ENCODE measurements at regions not wholly inside any gene's neighbourhood (a gene's known extent, or its start where the extent isn't known, plus 50 kb on each side); places are given as distances from the start of the nearest gene placed in this dataset.

DNA sequence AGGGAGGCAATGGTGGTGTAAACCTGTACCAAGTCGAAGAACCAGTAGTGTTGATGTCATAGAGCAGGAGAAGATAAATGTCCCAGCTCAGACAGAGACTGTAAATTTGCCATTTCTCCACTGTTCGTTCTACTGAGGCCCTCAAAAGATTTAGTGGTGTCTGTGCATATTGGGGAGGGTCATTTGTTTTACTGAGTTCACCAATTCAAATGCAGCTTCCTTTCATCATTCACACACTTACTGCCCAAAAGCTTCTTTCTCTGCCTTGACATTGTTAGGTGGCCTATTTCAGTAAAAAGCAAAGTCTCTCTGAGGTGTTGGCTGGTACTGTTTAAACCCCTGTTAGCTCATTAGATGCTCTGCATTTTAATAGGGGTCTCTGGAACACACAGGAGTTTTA, 86.2 kb upstream of the EDNRB start:
- H3K79me2 ChIP-seq (ENCODE audit: low read length), result no peaks in the 10 kb centered on the region
- no TSS peak for BruUV-seq (replicated peaks)
- H2AFZ ChIP-seq (ENCODE audit: low read length), result no peak overlapping the region
- H3K4me2 ChIP-seq (ENCODE audit: low read length), result no peak overlapping the region
- H3K4me1 ChIP-seq (ENCODE audit: insufficient read depth, low read length), result no peaks in the 10 kb centered on the region
- no peak overlapping the region for H3K9ac ChIP-seq (ENCODE audit: low read length)
- H3F3A ChIP-seq (ENCODE audit: low read length, unreplicated experiment), result no peaks in the 10 kb centered on the region
- intact Hi-C loops (cut with micrococcal nuclease), result no loop called here
- POLR2A ChIA-PET (ENCODE audit: unreplicated experiment), result no interaction called here
- H3K27ac ChIP-seq (ENCODE audit: low read length), result no peak overlapping the region
- ATAC-seq (no peak), DNase-seq (no peak)
- no peaks in the 10 kb centered on the region for H4K20me1 ChIP-seq (ENCODE audit: low read length)
- TF ChIP-seq, protein P1, sequence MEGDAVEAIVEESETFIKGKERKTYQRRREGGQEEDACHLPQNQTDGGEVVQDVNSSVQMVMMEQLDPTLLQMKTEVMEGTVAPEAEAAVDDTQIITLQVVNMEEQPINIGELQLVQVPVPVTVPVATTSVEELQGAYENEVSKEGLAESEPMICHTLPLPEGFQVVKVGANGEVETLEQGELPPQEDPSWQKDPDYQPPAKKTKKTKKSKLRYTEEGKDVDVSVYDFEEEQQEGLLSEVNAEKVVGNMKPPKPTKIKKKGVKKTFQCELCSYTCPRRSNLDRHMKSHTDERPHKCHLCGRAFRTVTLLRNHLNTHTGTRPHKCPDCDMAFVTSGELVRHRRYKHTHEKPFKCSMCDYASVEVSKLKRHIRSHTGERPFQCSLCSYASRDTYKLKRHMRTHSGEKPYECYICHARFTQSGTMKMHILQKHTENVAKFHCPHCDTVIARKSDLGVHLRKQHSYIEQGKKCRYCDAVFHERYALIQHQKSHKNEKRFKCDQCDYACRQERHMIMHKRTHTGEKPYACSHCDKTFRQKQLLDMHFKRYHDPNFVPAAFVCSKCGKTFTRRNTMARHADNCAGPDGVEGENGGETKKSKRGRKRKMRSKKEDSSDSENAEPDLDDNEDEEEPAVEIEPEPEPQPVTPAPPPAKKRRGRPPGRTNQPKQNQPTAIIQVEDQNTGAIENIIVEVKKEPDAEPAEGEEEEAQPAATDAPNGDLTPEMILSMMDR (conservative IDR thresholded peaks at IDR 0.05; ENCODE audit: low read depth, low read length), result no peak
- TF ChIP-seq EZH2phosphoT487 (IDR thresholded peaks at IDR 0.05; ENCODE audit: borderline replicate concordance, low read length) (no peak), EZH2 (IDR thresholded peaks at IDR 0.05; ENCODE audit: low read length, unreplicated experiment) (no peak)
- no peak overlapping the region for H3K4me3 ChIP-seq (ENCODE audit: low read length)
- no peaks in the 10 kb centered on the region for H3K9me2 ChIP-seq (replicated peaks; ENCODE audit: low read length)
- CTCF ChIA-PET, result no interaction called here
- no peaks in the 10 kb centered on the region for H3K9me3 ChIP-seq (ENCODE audit: low read length)
- H3K36me3 ChIP-seq (ENCODE audit: low read depth, low read length), result no peaks in the 10 kb centered on the region
- H3K27me3 ChIP-seq (ENCODE audit: low read length), result no peaks in the 10 kb centered on the region

DNA sequence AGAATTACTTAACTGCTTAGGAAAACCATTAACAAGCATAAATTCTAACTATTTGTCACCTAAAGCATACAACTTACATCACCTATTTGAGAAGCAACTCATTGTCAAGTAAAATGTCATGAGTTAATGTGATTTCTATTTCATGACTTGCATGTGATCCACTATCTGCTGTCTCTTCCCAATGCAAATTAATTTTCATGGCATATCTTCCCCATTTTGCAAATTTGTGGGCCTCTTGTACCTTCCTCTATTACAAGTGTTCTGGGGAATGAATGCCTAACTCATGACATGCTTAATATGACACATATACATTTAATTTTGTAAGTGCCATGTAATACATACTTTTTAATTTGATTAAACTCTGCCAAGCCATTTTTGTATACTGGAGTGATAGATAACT, 81.1 kb upstream of the EDNRB start:
- H3K9me3 ChIP-seq (ENCODE audit: low read length), result no peaks in the 10 kb centered on the region
- H3K36me3 ChIP-seq (ENCODE audit: low read depth, low read length), result no peaks in the 10 kb centered on the region
- no peaks in the 10 kb centered on the region for H3K27me3 ChIP-seq (ENCODE audit: low read length)
- CTCF ChIA-PET, result no interaction called here
- H3K9me2 ChIP-seq (replicated peaks; ENCODE audit: low read length), result no peaks in the 10 kb centered on the region
- H2AFZ ChIP-seq (ENCODE audit: low read length), result no peak overlapping the region
- H3K4me2 ChIP-seq (ENCODE audit: low read length), result no peak overlapping the region
- no peaks in the 10 kb centered on the region for H4K20me1 ChIP-seq (ENCODE audit: low read length)
- TF ChIP-seq EZH2 (IDR thresholded peaks at IDR 0.05; ENCODE audit: low read length, unreplicated experiment) (no peak), EZH2phosphoT487 (IDR thresholded peaks at IDR 0.05; ENCODE audit: borderline replicate concordance, low read length) (no peak)
- TF ChIP-seq, protein P1 (conservative IDR thresholded peaks at IDR 0.05; ENCODE audit: low read depth, low read length), result no peak
- DNase-seq (no peak), ATAC-seq (no peak)
- H3K9ac ChIP-seq (ENCODE audit: low read length), result no peak overlapping the region
- H3K27ac ChIP-seq (ENCODE audit: low read length), result no peak overlapping the region
- no peaks in the 10 kb centered on the region for H3K4me1 ChIP-seq (ENCODE audit: insufficient read depth, low read length)
- H3K4me3 ChIP-seq (ENCODE audit: low read length), result no peak overlapping the region
- H3K79me2 ChIP-seq (ENCODE audit: low read length), result no peaks in the 10 kb centered on the region
- H3F3A ChIP-seq (ENCODE audit: low read length, unreplicated experiment), result no peaks in the 10 kb centered on the region
- intact Hi-C loops (cut with micrococcal nuclease), result no loop called here
- no TSS peak for BruUV-seq (replicated peaks)
- POLR2A ChIA-PET (ENCODE audit: unreplicated experiment), result no interaction called here

DNA sequence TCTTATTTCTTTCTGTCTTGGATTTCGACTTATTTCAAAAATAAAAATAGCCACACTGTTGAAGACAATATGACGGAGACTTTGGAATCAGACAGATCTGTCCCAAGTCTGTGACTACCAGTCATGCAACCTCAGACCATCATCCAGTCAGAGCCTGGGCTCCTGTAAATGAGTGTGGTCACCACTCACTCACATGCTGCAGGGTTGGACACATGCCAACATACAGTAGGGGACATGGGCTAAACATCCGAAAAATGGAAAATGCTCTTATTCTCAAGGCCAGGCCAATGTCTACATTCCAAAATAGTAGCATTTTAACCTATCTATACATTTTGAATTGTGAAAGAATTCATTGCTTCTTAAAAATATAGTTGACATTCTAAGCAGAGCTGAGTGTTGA, 75.5 kb upstream of the EDNRB start:
- H3K79me2 ChIP-seq (ENCODE audit: low read length), result no peaks in the 10 kb centered on the region
- no peaks in the 10 kb centered on the region for H3K36me3 ChIP-seq (ENCODE audit: low read depth, low read length)
- DNase-seq (no peak), ATAC-seq (no peak)
- no TSS peak for BruUV-seq (replicated peaks)
- TF ChIP-seq EZH2 (IDR thresholded peaks at IDR 0.05; ENCODE audit: low read length, unreplicated experiment) (no peak), EZH2phosphoT487 (IDR thresholded peaks at IDR 0.05; ENCODE audit: borderline replicate concordance, low read length) (no peak)
- TF ChIP-seq, protein P1 (conservative IDR thresholded peaks at IDR 0.05; ENCODE audit: low read depth, low read length), result no peak
- intact Hi-C loops (cut with micrococcal nuclease), result no loop called here
- H3K9me2 ChIP-seq (replicated peaks; ENCODE audit: low read length), result no peaks in the 10 kb centered on the region
- no peaks in the 10 kb centered on the region for H3F3A ChIP-seq (ENCODE audit: low read length, unreplicated experiment)
- H3K4me3 ChIP-seq (ENCODE audit: low read length), result no peak overlapping the region
- no peak overlapping the region for H2AFZ ChIP-seq (ENCODE audit: low read length)
- no peak overlapping the region for H3K4me2 ChIP-seq (ENCODE audit: low read length)
- H3K27ac ChIP-seq (ENCODE audit: low read length), result no peak overlapping the region
- POLR2A ChIA-PET (ENCODE audit: unreplicated experiment), result no interaction called here
- H3K9ac ChIP-seq (ENCODE audit: low read length), result no peak overlapping the region
- CTCF ChIA-PET, result no interaction called here
- H3K4me1 ChIP-seq (ENCODE audit: insufficient read depth, low read length), result no peaks in the 10 kb centered on the region
- H4K20me1 ChIP-seq (ENCODE audit: low read length), result no peaks in the 10 kb centered on the region
- no peaks in the 10 kb centered on the region for H3K27me3 ChIP-seq (ENCODE audit: low read length)
- no peaks in the 10 kb centered on the region for H3K9me3 ChIP-seq (ENCODE audit: low read length)
